Osteoblast (primary cell): ENCODE measurements at regions not wholly inside any gene's neighbourhood (a gene's known extent, or its start where the extent isn't known, plus 50 kb on each side); places are given as distances from the start of the nearest gene placed in this dataset.
A peak's percentile ranks its signal among the peaks of the same experiment; 100 is the strongest.
"Not testable (repeated sequence)": the region's sequence is repeated elsewhere in the genome, so short reads cannot be mapped to it uniquely, and the experiment has no call there.

Experiments
- DNase-seq: peaks from one replicate; pipeline ENCODE4 v3.0.0; 2011; ENCODE audit warnings: low spot score, mixed read lengths; ENCODE audit not compliant: insufficient read length; ENCODE audit errors: missing footprints
- H2AFZ ChIP-seq: 2 replicates; pipeline ENCODE4 v1.6.0; 2011; ENCODE audit warnings: mild to moderate bottlenecking, low read length
- H3K27ac ChIP-seq: 2 replicates; pipeline ENCODE4 v1.5.1; 2011; ENCODE audit warnings: mild to moderate bottlenecking, low read depth, low read length, moderate library complexity
- H3K27me3 ChIP-seq: 2 replicates; pipeline ENCODE4 v1.6.0; 2012; ENCODE audit warnings: mild to moderate bottlenecking, control low read depth, inconsistent platforms, low read length, moderate library complexity; ENCODE audit not compliant: insufficient read depth
- H3K36me3 ChIP-seq: 2 replicates; pipeline ENCODE4 v1.5.1; 2011; ENCODE audit warnings: mild to moderate bottlenecking, low read length, control low read depth, moderate library complexity; ENCODE audit not compliant: insufficient read depth
- H3K4me1 ChIP-seq: 2 replicates; pipeline ENCODE4 v1.5.1; 2011; ENCODE audit warnings: mild to moderate bottlenecking, low read length, control low read depth, moderate library complexity; ENCODE audit not compliant: insufficient read depth
- H3K4me2 ChIP-seq: 2 replicates; pipeline ENCODE4 v1.6.0; 2011; ENCODE audit warnings: mild to moderate bottlenecking, low read length; ENCODE audit not compliant: insufficient read depth
- H3K4me3 ChIP-seq: fragments of 200-600 bp; sonication (generic); 3 replicates; pipeline ENCODE4 v1.5.1; 2012; ENCODE audit warnings: mild to moderate bottlenecking, low read length, inconsistent platforms; ENCODE audit not compliant: insufficient read depth
- H3K79me2 ChIP-seq: 2 replicates; pipeline ENCODE4 v1.6.0; 2012; ENCODE audit warnings: mild to moderate bottlenecking, low read length, control low read depth, inconsistent platforms; ENCODE audit not compliant: insufficient read depth
- H3K9me3 ChIP-seq: 2 replicates; pipeline ENCODE4 v1.5.1; 2011; ENCODE audit warnings: low read depth, low read length, control low read depth
- H4K20me1 ChIP-seq: 2 replicates; pipeline ENCODE4 v1.6.0; 2012; ENCODE audit warnings: mild to moderate bottlenecking, low read length, control low read depth; ENCODE audit not compliant: insufficient read depth
- CTCF ChIP-seq: IDR thresholded peaks from 2 replicates; pipeline ENCODE4 v1.5.1; 2011; ENCODE audit warnings: mild to moderate bottlenecking, low read depth, low read length, moderate library complexity; ENCODE audit errors: extremely low read depth

- TF ChIP-seq CTCF = no peak
- Histone ChIP-seq H3K9me3 (peaks cover 1% of the 10 kb centered on the region), H3K27ac (no peak overlapping the region), H4K20me1 (no peaks in the 10 kb centered on the region), H3K4me2 (no peak overlapping the region), H3K36me3 (no peaks in the 10 kb centered on the region), H3K27me3 (no peaks in the 10 kb centered on the region), H3K79me2 (no peaks in the 10 kb centered on the region), H3K4me1 (no peaks in the 10 kb centered on the region), H3K4me3 (no peak overlapping the region), H2AFZ (no peak overlapping the region)
- DNase-seq = no peak
Measured at GRCh38 chr2:49693961-49694360, 539.6 kb upstream of the FSHR start.

- not testable (repeated sequence) for DNase-seq
Measured at GRCh38 chr2:49692022-49692421, 537.7 kb upstream of the FSHR start.

GRCh38 chr2:49687918-49688317 lies 533.6 kb upstream of the FSHR start:
- no peak overlapping the region for H3K4me2 ChIP-seq
- peak; percentile 11 for TF ChIP-seq CTCF
- no peak for DNase-seq

More at GRCh38 chr2:49692022-49692421, 537.7 kb upstream of the FSHR start:
- not testable (repeated sequence) for H3K4me1 ChIP-seq, H3K4me2 ChIP-seq, H2AFZ ChIP-seq, H3K27ac ChIP-seq, H3K27me3 ChIP-seq, H3K9me3 ChIP-seq, H4K20me1 ChIP-seq, H3K36me3 ChIP-seq, H3K79me2 ChIP-seq, H3K4me3 ChIP-seq

GRCh38 chr2:49686897-49687442 lies 532.7 kb upstream of the FSHR start:
- H3K4me3 ChIP-seq = no peak overlapping the region
- no peak overlapping the region for H3K27ac ChIP-seq
- no peak overlapping the region for H2AFZ ChIP-seq
- TF ChIP-seq CTCF = no peak
- H3K9me3 ChIP-seq = peaks cover 1% of the 10 kb centered on the region
- no peaks in the 10 kb centered on the region for H4K20me1 ChIP-seq
- no peaks in the 10 kb centered on the region for H3K36me3 ChIP-seq
- no peak overlapping the region for H3K4me2 ChIP-seq
- DNase-seq = no peak
- no peaks in the 10 kb centered on the region for H3K27me3 ChIP-seq
- H3K4me1 ChIP-seq = no peaks in the 10 kb centered on the region
- no peaks in the 10 kb centered on the region for H3K79me2 ChIP-seq

More at GRCh38 chr2:49687918-49688317, 533.6 kb upstream of the FSHR start:
- no peaks in the 10 kb centered on the region for H3K79me2 ChIP-seq
- H3K27ac ChIP-seq = no peak overlapping the region
- no peaks in the 10 kb centered on the region for H3K36me3 ChIP-seq
- H2AFZ ChIP-seq = no peak overlapping the region
- peaks cover 1% of the 10 kb centered on the region for H3K9me3 ChIP-seq
- H3K4me1 ChIP-seq = no peaks in the 10 kb centered on the region
- no peaks in the 10 kb centered on the region for H4K20me1 ChIP-seq
- H3K27me3 ChIP-seq = no peaks in the 10 kb centered on the region
- H3K4me3 ChIP-seq = no peak overlapping the region
